Activated CD4-positive, alpha-beta T cell treated with anti-CD3 and anti-CD28 coated beads, Interleukin-2, Interleukin-6, amounts not matched to agents 100 ng/mL and 50 ng/mL, durations not matched to agents 16 hours and 8 hours (primary cell): ENCODE measurements at regions not wholly inside any gene's neighbourhood (a gene's known extent, or its start where the extent isn't known, plus 50 kb on each side); places are given as distances from the start of the nearest gene placed in this dataset.

Source experiments
- DNase-seq: peaks from one replicate; pipeline ENCODE4 v3.0.0-alpha.2; 2020

DNA sequence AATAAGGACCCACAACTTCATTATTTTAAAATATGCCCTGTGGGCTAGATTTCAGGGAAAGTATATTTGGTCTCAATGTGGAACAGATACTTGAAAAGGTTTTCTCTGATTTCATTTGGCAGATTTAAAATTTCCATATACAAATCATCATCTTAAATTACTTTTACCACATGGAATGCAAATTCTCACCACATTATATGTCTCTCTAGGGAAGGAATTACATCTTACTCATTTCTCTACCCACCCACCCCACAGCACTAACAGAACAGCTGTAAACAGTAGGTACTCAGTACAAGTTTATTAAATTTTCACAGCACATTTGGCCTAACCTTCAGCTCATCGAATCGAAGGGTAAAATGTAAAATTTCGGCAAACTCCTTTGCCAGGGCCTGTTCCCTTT lies 104.0 kb downstream of the CYRIA start:
- DNase-seq: no peak

GRCh38 chr2:16561251-16561650 lies 104.4 kb downstream of the CYRIA start:
- no peak for DNase-seq

- DNase-seq: no peak
Observed at GRCh38 chr2:16559278-16560067, 106.2 kb downstream of the CYRIA start.

- no peak for DNase-seq
Observed at GRCh38 chr2:16554060-16554583, 111.5 kb downstream of the CYRIA start.

GRCh38 chr2:16553226-16553625 lies 112.4 kb downstream of the CYRIA start:
- peak; percentile 30 for DNase-seq

GRCh38 chr2:16552202-16552601 lies 113.4 kb downstream of the CYRIA start:
- DNase-seq: no peak

DNA sequence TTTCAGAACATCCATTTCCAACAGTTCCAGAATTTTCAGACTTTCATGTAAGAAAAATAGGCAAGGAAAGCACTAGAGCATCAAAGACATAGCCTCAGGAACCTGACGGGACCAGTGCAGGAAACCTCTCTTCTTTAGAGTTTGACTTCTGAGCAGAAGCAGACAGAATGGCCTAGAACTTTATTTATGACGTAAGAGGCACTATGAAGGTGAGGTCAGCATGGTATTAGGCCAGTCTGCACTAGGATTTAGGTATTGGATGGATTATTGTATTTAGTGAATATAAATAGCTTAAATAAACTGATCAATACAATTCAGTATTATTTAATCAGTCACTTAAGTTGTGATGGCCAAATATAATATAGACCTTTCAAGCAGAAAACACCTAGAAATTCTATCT lies 117.6 kb downstream of the CYRIA start:
- DNase-seq: no peak

DNA sequence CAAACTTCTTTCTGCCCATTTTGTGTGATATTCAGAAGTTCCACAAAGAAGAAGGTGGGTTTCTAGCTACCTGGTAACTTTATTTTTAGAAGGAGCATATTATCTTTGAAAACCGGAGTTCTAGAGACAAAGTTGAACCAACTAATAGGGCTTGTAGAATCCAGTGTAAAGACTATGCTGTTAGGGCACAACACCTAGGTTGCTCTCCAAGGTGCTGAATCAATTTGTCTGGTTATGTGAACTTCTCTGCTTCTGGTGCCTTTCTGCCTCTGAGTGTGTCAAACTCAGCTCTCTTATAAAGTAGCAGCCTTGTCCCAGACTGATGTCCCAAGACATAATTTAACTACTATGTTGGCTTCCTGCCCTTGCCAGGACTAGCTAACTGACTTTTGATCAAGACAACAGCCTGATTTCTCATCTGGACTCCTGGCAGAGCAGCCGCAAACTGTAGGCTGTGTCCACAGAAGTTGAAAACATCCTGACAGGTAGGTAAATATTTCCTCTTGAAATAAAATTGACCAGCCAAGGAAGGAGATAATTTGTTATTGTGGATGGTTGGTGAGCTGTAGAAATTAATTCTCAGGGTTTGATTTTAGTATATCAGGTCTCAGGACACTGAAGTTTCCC lies 119.4 kb downstream of the CYRIA start:
- DNase-seq: peak; percentile 29

DNA sequence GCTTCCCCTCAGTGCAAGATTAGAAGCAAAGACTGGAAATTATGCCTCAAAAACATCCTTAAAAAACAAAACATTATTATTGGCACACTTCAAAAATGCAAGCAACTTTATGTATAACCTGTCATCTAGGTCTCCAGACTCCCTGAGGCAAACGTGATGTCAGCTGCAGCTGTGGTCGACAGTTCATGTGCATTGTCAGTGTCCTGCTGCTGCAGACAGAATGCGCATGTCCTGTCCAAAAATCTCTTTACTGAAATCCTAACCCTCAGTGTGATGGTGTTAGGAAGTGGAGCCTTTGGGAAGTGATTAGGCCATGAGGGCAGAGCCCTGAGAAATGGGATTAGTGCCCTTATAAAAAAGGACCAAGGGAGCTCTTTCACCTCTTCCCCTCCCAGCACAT lies 126.9 kb downstream of the CYRIA start:
- DNase-seq: no peak

- DNase-seq: no peak
Observed at GRCh38 chr2:16537347-16537746, 128.3 kb downstream of the CYRIA start.

- DNase-seq: no peak
Observed at GRCh38 chr2:16526193-16526592, 139.4 kb downstream of the CYRIA start.

GRCh38 chr2:16525265-16525887 lies 140.3 kb downstream of the CYRIA start:
- peak; percentile 47 for DNase-seq

- DNase-seq: no peak
Observed at GRCh38 chr2:16523711-16524110, 141.9 kb downstream of the CYRIA start.

DNA sequence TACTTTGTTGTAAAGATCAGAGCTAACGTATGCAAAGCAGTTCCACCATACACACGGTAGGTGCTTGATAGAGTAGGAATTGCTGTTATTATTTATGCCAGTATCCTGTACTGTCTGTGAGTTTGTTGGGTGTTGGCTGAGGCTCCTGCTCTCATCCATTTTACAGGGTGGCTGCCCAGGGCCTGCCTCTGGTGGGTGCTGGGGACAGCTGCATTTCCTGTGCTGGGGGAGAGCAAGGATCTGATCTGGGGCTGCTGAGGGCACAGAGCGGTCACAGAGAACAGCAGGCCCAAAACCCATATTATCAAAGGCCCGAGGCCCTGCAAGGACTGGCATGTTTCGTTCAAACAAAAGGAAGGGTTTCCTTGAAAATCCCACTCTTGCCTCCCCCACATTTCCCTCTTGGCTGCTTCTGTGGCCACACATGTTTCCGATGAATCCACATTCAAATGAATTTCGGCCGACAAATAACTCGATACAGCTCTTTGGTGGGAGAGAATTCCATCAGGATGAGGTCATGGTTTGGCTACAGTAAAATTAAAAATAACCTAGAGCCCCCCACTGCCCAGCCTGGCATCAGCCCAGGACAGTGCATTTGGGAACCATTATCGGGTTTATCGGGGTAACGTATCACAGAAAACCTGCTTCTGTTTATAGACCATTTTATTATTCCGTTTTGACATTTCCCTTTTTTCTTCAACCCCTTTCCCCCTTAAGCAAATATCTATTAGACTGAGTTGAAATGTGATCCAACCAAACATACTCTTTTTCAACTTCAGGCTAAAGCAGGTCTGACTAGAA lies 143.4 kb downstream of the CYRIA start:
- DNase-seq: no peak

- no peak for DNase-seq
Observed at GRCh38 chr2:16520891-16521290, 144.7 kb downstream of the CYRIA start.

- no peak for DNase-seq
Observed at GRCh38 chr2:16515696-16516095, 149.9 kb downstream of the CYRIA start.

DNA sequence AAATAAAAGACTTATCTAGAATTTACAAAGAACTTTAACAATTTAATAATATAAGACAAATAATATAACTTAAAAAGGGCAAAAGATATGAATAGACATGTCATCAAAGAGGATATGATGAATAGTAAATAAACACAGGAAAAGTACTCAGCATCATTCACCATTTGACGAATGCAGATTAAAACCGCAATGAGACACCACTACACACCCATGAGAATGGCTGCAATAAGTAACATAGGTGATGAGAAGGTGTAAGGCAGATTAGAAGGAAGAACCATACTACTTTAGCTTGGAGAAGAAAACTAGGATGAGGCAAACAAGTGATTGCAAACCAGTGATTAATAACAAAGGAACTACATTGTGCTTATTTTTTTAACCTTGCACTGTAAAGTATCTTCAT lies 152.0 kb downstream of the CYRIA start:
- no peak for DNase-seq

DNA sequence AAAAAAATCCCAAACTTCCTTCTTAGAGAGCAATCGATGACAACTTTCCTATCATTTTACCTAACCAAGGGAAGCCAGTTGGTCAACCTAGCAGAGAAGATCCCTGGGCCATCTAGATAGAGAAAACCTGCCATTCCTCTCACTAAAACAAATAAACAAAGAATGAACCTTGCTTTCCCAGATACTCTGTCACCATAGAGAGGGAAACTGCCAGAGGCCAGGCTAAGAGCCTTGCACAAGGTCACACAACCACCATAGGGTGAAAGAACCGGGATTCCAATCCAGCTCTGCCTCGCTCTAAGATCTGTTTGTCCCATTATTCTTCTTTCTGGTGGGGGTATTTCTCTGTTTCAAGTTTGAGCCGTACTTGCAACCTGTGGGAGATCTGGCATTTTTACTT lies 154.6 kb downstream of the CYRIA start:
- no peak for DNase-seq

GRCh38 chr2:16509042-16509441 lies 156.6 kb downstream of the CYRIA start:
- DNase-seq: no peak

- DNase-seq: no peak
Observed at GRCh38 chr2:16508490-16508851, 157.2 kb downstream of the CYRIA start.

- DNase-seq: peak; percentile 17
Observed at GRCh38 chr2:16507655-16508489, 157.8 kb downstream of the CYRIA start.

GRCh38 chr2:16506366-16506765 lies 159.3 kb downstream of the CYRIA start:
- DNase-seq: no peak
